CD4-positive, alpha-beta T cell treated with Interleukin-17A for 1 hour (primary cell): ENCODE measurements at regions not wholly inside any gene's neighbourhood (a gene's known extent, or its start where the extent isn't known, plus 50 kb on each side); places are given as distances from the start of the nearest gene placed in this dataset.
"Not testable (repeated sequence)": the region's sequence is repeated elsewhere in the genome, so short reads cannot be mapped to it uniquely, and the experiment has no call there.

ENCODE experiments used
- DNase-seq: peaks from one replicate; pipeline ENCODE4 v3.0.0-alpha.2; 2020

DNA sequence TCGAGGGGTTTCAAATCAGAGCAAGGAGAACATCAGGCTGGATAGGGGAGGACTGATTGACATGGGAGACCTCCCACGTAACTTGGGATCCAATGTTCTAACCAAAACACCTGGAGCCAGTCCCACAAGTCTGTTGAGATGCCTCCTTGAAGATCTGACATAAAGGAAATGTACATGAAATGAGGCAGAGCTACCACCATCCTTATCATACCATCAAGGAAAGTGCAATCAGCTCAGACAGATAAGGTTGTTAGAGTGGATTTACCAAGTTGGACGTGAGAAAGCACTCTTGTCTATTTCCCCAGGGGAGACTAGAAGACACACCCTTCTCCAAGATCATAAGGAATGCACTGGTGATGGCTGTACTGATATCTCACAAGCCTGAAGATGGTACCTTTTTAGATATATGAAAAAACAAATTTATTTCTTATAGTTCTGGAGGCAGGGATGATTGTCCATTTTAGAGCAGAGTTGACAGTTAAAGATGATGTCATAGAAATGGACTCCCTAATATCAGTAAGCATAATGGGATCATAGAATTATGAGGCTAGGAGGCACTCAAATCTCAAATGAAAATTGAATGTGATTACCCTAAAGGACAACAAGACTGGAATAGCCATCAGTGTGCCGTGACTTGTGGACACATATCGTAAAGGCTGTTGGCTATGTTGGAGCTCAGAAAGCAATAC, 129.1 kb upstream of the RAB4A start:
- DNase-seq: no peak

DNA sequence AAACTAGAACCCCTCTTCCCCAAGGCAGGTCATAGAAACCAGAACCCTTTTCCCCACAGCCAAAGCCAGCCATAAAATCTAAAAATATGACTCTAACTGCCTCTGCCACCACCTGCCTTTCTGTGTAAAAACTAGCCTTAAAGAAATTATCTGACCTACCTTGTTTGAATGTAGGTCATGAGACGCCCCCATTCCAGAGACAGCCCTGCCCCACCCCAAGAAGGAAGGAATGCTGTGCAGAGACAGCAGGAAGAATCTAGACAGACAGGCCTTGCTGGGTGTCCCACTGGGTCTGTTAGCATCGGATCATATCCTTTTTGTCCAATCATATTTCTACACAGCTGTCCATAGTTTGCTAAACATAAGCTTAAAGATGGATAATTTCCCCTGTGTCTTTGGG, 128.4 kb upstream of the RAB4A start:
- no peak for DNase-seq

DNA sequence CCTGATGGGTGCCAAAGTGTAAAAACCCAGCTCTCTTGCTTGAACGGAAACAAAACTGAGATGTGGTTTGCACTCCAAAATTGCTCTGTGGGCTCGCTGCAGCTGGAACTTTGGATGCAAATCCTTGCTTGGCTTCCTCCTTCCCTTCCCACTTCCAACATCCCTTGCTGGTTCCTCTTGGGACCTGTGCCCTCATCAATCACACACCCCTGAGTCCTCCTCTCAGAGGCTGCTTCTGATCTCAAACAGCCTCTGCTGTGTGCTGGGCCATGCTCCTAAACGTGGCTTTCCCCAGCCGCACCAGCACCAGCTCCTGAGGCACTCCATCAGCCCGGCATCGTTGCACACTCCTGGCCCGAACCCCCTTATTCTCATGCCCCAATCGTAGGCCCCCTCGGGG, 124.3 kb upstream of the RAB4A start:
- DNase-seq: no peak

DNA sequence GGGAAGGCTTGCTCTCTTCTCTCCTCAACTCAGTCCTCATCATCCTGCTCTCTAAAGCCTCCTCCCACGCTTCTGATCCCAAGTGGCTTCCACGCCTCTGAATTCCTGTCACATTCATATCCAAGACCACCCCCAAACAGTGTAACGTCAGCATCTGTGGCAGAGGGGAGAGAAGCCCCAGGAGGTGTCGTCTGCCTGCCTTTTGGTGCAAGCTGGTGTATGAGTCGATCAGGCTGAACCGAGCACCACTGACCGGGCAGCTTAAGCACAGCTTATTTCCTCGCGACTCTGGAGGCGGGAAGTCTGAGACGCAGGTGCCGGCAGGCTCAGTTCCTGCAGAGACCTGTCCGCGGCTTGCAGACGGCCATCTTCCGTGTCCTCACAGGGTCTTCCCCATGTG, 123.8 kb upstream of the RAB4A start:
- DNase-seq: no peak

DNA sequence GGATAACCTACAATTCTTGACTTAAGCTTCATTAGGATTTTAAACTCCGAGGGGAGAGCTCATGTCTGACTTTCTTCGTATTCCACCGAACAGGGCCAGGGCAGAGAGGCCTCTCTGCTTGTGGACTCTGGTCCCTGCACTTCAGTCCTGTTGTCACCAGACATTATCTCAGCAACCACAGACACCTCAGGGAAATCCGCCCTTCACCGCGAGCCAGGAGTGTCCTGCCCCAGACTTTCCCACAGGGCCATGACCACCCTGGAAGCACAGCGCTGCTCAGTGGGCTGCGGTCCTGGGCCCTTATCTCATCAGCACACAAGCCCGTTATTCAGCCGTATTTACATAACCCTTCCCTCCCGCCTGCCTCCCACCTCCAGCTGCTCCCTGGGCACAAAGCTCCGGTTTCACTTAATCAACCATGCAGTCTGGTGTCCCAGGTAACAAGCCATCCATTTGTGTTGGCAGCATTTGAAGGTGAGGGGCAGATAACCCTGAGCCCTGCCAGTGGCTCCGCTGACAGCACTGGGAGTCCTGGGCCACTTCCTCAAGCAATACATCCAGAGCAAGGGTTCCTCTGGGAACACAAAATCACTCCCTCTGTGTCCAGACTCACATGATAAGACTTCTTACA, 122.8 kb upstream of the RAB4A start:
- DNase-seq: no peak

DNA sequence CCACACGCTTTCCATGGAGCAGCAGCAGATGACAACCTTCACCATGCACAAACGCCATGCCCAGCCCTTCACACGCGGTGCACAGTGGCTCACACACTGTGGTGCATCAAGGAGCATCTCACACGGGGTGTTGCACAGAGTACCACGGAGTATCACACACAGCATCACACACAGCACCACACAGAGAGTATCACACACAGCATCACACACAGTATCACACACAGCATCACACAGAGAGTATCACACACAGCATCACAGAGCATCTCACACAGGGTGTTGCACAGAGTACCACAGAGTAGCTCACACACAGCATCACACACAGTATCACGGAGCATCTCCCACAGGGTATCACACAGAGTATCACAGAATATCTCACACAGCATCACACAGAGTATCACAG, 122.2 kb upstream of the RAB4A start:
- no peak for DNase-seq

DNA sequence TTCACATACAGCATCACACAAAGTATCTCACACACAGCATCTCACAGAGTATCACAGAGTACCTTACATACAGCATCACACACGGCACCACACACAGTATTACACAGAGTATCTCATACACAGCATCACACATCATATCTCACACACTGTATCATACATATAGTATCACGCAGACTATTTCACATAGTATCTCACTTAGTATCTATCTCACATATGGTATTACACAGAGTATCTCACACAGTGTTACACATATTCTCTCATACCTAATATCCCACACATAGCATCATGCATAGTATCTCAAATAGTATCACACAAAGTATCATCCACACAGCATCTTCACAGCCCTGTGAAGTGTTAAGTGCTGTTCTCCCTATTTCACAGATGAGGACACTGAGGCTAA, 121.5 kb upstream of the RAB4A start:
- no peak for DNase-seq

DNA sequence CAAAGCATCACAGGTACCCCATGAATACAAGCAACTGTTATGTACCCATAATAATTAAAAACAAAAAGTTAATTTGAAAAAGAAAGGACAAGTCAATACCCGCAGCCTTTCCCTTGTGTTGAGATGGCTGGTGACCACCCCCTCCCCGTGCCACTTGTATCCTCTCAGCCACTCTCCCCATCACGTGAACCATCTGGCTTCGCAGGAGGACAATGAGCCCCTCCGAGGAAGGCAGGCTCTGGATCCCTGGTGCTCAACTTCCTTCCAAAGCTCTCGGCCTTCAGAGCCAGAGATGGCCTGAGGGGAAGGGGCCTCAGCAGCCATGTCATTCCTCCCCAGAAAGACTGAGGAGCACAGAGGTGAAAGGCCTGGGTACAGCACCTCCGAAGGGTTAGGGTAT, 120.4 kb upstream of the RAB4A start:
- DNase-seq: no peak

DNA sequence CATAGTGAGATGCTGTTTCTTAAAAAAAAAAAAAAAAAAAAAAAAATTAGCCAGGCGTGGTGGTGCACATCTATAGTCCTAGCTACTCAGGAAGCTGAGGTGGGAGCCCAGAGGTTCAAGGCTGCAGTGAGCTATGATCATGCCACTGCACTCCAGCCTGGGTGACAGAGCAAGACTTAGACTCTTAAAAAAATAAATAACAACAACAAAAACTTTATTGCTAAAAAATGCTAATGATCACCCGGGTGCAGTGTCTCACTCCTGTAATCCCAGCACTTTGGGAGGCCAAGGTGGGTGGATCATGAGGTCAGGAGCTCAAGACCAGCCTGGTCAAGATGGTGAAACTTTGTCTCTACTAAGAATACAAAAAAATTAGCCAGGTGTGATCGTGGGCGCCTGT, 119.5 kb upstream of the RAB4A start:
- not testable (repeated sequence) for DNase-seq

DNA sequence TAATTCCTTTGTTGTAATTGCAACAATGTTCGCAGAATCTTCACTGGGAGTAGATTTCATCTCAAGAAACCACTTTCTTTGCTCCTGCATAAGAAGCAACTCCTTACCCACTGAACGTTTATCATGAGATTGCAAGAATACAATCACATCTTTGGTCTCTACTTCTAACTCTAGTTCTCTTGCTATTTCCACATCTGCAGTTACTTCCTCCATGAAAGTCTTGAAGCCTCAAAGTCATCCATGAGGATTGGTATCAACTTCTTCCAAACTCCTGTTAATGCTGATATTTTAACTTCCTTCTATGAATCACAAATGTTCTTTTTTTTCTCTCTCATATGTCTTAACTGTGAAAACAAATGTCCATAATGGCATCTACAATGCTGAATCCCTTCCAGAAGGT, 118.6 kb upstream of the RAB4A start:
- no peak for DNase-seq

DNA sequence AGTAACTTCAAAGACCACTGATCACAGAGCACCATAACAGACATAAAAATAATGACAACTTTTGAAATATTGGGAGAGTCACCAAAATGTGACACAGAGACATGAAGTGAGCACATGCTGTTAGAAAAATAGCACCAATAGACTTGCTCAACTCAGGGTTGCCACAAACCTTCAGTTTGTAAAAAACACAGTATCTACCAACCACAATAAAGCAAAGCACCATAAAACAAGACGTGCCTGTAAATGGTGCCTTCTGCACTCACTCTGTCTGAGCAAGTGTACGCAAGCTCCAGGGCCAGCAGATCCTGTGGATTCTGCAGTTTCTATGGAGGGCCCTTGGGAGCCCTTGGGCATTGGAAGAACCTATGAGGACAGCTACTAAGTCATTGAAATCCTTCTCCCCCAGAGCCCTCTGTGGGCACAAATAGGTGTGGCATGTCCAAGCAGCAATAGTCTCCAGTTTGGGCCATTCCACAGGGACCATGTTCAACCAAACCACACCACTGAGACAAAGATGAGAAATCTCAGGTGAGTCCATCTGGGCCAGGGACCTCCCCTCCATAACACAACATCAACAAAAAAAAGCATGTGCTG, 116.9 kb upstream of the RAB4A start:
- no peak for DNase-seq

DNA sequence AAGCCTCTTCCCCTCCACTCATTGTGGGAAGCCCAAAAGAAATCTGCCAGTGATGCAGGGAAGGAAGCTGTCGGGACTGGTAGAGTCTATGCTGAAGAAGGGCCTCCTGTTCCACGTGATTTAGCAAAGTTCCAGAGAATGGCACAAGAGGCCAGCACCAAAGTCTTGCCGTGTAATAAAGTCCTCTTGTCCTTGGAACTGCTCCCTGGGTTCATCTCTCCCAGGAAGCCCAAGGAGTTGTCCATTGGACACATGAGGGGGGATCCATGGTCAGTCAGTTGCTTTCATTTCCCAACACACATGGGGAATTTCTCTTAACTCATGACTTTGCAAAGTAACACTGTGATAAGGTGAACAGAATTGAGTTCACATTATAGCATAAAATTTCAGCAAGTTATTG, 116.1 kb upstream of the RAB4A start:
- DNase-seq: no peak

DNA sequence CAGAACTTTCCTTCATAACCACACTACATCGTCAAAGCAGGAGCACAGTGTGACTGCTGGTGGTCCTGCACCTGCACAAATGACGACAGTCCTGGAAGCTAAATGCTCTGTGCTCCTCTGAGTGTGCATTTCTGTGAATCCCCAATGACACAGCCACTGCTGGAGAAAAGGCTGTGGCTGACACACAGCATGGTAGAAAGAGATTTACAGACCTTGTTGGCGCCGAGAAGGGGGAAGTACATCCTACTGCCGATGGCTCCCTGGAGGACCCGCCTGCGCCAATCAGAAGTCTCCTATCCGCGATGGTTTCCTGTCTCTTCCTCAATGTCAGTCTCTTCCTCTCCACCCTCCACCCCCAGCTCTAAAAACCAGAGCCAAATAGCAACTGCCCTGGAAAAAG, 115.4 kb upstream of the RAB4A start:
- DNase-seq: peak; percentile 27

DNA sequence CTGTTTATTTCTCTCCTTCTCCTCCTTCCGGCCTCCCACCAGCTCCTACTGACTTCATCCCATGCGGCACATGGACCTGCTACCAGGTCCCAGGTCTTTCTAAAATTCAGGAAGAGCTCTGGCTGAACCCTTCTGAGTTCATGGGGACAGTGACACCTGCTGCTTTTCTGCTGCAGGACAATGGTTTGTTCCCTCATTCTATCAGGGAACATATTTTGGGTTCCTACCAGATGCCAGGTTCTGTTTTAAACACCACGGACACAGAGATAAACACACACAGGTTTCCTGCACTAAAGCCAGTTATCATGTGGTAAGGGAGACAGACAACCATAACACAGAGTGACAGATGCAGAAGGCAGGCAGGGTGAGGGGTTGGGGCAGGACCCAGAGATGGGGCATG, 114.0 kb upstream of the RAB4A start:
- DNase-seq: no peak

DNA sequence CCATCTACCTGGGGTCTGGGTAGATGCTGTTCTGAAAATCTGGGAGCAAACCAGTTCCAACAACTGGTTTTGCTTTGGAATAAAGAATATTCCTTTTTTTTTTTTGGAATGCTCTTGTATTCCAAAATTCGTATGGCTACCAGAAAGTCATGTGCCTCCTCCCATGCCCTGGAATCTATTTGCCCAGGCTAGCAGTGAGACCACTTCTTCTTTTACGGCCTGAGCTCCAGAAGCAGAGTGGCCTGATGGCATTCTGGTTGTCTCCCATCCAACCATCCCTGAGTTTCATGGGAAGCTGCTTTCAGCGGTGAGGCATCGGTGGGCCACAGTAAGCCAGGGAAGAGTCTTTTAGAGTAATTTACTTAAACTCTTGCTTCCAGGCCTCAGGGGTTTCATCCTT, 113.4 kb upstream of the RAB4A start:
- no peak for DNase-seq

DNA sequence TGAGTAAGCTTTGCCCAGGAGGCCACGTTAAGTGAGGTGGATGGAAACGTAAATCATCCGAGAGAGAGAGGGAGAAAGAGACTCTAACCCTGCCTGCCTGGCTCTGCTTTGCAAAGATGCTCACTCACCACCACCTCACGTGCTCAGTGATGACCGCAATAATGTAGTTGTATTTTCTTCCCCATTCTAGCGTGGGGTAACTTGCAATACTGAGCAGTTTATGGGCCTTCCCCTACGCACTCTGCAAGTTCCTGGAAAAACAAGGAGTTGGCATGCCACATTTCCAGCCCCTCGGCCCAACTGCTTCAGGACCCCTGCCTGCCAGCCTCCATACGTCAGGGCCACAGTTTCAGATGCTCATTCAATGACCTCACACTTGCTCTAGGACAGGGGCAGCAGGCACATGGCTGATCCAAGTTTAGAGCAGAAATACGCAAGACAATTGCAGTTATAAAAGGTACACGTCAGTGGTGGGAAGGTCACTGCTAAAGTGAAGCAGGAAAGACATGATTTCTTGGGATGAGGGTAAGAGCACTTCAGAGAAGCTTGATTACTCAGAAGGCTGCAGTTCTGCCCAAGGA, 112.5 kb upstream of the RAB4A start:
- DNase-seq: no peak

DNA sequence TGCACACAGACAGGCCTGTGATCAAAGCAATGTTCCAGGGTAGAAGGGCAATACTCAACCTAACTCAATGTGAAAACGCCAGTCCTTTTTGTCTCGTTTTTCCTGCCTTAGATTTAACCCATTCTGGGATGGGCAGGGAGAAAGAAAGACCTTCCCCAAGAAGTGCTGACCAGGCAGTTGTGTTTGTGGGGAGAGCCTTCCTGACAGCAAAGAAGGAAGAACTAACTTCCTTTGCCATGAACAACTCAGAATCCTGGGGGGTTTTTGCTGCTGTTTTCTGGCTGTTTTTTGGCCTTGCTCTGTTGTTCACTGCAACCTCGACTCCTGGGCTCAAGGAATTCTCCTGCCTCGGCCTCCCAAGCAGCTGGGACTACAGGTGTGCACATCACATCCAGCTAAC, 112.0 kb upstream of the RAB4A start:
- DNase-seq: no peak

DNA sequence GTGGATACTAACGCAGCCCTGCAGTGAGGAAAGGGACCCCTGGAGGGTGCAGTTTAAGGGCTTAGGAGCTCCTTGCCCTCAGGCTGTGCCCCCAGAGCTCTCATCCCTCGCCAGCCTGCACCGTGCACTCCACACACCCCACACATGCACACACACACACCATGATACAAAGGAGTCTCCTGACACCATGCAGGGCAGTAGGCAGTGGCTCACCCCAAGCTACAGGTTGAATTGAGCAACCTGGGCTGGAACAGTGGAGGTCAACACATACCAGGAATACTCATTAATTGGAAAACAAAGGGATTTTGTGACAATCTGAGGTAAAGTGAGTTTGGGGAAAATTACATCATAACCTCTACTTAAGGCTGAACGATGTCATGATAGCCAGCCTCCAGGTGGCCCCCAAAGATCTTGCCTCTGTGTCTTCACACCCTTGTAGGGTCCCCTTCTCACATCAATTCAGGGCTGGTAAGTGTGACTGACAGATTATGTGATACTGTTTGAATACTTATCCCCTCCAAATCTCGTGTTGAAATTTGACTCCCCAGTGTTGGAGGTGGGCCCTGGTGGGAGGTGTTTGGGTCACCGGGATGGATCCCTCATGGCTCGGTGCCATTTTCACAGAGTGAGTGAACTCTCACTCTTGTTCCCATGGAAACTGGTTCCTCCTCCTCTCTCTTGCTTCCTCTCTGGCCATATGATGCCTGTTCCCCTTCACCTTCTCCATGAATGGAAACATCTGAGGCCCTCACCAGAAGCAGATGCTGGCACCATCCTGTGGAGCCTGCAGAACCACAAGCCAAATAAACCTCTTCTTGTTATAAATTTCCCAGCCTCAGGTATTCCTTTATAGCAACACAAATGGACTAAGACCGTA, 111.0 kb upstream of the RAB4A start:
- no peak for DNase-seq

DNA sequence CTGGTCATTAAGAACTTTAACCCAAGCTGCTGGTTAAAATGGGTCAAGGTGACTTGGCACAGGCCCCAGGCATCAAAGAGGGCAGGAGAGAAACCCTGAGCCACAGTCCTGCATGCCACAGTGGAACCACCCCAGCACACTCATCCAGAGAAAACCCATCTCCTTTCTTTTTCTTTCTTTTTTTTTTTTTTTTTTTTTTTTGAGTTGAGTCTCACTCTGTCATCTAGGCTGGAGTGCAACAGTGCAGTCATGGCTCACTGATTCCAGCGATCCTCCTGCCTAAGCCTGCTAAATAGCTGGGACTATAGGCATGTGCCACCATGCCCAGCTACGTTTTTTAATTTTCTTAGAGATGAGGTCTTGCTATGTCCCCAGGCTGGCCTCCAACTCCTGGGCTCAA, 109.2 kb upstream of the RAB4A start:
- DNase-seq: no peak

DNA sequence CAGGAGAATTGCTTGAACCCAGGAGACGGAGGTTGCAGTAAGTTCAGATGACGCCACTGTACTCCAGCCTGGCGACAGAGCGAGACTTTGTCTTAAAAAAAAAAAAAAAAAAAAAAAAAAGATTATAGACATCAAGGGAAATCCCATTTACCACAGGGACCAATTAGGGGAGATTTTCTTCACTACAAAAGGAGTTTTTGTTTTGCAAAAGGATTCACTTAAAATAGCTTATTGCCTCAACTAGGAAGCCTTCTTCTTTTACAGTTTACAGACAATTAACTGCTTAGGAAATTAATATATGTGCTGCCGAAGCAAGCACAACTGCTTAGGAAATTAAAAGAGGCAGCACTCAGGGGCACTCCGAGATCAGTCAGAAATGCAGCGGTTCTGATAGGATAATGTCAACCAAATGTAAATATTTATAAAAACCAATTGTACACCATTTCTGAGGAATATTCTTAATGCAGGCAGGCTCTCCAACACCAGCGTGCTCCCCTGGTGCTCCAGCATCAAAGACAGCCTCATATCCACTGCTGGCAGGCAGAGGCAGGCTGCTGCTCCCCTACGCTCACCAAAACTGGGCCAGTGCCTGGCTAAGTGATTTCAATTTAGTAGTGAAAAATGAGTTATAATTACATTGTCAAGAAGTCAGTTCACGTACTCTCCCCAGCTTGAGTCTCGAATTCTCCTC, 107.9 kb upstream of the RAB4A start:
- DNase-seq: no peak

DNA sequence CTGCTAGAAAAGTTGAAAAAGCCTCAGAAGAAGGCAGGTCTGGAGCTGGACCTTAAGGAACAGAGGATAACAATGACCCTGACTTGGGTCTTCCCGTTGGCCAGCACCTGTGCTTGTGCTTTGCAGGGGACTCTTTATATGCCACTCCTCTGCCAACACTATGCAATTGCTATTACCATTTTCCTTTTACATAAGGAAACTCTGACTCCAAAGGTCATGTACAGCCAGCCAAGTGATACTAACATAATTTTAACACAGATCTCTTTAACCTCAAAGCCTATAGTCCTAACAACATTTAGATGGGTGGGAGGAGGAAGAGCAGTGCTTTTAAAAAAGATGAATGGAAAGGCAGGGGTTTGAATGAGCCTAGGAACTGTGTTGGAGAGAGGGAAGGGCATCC, 106.6 kb upstream of the RAB4A start:
- DNase-seq: no peak

DNA sequence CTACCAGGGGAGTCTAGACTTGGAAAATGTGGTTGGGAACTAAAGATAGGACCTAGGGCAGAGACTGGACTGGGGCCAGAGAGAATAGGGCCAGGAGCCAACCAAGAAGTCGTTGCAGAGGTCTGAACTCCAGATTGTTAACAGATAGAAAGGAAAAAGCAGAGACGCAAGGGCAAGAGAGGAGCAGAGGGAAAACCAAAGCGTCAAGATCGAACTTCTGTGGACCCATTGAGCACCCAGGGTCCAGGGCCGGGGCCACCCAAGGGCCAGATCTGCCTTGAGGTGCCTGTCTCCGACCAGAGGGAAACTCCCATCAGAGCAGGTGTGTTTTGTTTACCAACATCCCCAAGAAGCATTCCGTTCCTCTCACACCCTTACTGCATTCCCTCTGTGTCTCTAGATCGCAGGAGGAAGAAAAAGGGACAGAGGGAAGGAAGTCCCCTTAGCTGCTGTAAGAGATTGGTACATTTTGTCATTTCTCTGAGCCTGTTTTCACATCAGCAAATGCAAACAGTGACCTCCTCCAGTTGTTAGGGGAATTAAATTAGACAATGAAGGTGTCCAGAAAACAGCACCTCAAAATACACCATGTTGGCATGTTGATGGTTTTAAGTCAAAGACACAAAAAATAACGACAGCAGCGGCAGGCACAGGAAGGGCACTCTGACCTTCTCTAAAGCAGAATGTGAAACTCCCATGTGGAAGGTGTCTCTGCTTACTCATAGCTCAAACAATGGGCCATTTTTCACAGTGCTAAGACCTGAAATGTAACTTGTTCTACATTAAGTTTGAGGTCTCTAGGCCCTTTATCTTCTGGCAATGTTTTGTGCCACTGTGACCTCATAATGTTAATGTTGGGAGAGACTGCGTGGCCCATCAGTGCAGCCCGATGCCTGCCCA, 105.8 kb upstream of the RAB4A start:
- DNase-seq: no peak
